Tibial artery (tissue), 4 donors: ENCODE measurements at regions not wholly inside any gene's neighbourhood (a gene's known extent, or its start where the extent isn't known, plus 50 kb on each side); places are given as distances from the start of the nearest gene placed in this dataset.

Source experiments
- DNase-seq, 2 donors: peaks; one replicate each; pipeline ENCODE4 v3.0.0-alpha.2; 2019
- H3K27ac ChIP-seq, 2 donors: fragments of 200-600 bp; sonication (generic) in 1 of 2; 1 replicate in 1 of 2; 2 replicates in 1 of 2; pipeline ENCODE4 v1.5.1; 2018 to 2019; ENCODE audit warnings: mild to moderate bottlenecking in 1 of 2
- H3K27me3 ChIP-seq, 2 donors: fragments of 200-600 bp; sonication (generic) in 1 of 2; one replicate each; pipeline versions ENCODE4 v1.5.1 to v1.6.0; 2016 to 2019
- H3K36me3 ChIP-seq, 3 donors: fragments of 200-600 bp; sonication (generic) in 2 of 3; one replicate each; pipeline ENCODE4 v1.5.1; 2016 to 2019; ENCODE audit warnings: mild to moderate bottlenecking in 2 of 3
- H3K4me1 ChIP-seq, 4 donors: fragments of 200-600 bp; sonication (generic) in 2 of 4; 1 replicate in 3 of 4; 2 replicates in 1 of 4; pipeline ENCODE4 v1.5.1; 2016 to 2019
- H3K4me3 ChIP-seq, 2 donors: fragments of 200-600 bp; sonication (generic) in 1 of 2; 1 replicate in 1 of 2; 2 replicates in 1 of 2; pipeline ENCODE4 v1.5.1; 2018 to 2019; ENCODE audit warnings: mild to moderate bottlenecking in 2 of 2
- H3K9me3 ChIP-seq, 3 donors: fragments of 200-600 bp; sonication (generic) in 1 of 3; one replicate each; pipeline ENCODE4 v1.5.1; 2016 to 2019
- intact Hi-C: fragments of 100-400 bp; cut with DNase I; formaldehyde crosslinking; loops from one replicate; pipeline ENCODE4 v1.15.0; 2023; ENCODE audit warnings: low total_unique reads
- TF ChIP-seq, protein P1 (sequence below), 2 experiments: fragments of 200-600 bp in 1 of 2; fragments of 450-650 bp in 1 of 2; IDR thresholded peaks; one replicate each; pipeline ENCODE4 v1.5.1; 2017 to 2019; ENCODE audit warnings: antibody characterized with exemption in 2 of 2, mild to moderate bottlenecking in 1 of 2, moderate library complexity in 1 of 2

DNA sequence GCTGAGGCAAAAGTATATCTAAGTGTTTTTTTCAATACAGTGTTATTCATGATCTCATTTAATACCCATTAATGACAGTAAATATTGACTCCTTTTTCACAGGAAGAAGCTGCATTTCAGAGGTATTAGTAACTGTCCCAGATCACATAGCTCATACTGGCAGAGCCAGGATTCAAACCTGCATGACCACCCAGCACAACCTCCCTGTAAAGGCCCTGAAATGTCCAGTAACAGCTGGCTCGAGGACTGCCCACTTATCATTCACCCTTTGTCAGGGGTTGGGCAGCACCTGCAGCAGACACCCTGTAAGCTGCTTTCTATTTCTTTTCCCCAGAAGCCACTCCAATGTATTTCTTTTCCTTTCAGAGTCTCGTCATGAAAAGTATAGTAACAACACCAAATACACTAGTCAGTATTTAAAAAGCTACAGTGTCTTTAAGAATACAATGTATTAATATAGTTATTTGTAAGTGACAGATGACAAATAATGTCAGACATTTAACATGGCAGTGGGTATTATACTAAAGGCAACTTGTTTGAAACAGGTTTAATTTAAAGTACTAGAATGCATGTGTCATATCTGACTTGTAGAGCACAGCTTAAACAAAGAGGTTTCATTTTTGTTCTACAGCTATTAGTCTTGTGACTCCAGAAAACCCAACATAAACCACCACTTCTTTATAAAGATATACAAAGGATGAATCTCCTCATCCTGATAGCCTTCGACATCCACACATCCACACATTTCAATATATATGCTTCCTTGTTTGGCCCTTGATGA lies 841.6 kb upstream of the GJE1 start:
- Histone ChIP-seq H3K4me1 (no peaks in the 10 kb centered on the region), H3K27me3 (no peaks in the 10 kb centered on the region), H3K4me3 (no peak overlapping the region), H3K27ac (no peak overlapping the region), H3K36me3 (no peaks in the 10 kb centered on the region), H3K9me3 (peaks cover 0 to 17% (median 10%) of the 10 kb centered on the region in 3 donors)
- no peak for DNase-seq
- TF ChIP-seq, protein P1, sequence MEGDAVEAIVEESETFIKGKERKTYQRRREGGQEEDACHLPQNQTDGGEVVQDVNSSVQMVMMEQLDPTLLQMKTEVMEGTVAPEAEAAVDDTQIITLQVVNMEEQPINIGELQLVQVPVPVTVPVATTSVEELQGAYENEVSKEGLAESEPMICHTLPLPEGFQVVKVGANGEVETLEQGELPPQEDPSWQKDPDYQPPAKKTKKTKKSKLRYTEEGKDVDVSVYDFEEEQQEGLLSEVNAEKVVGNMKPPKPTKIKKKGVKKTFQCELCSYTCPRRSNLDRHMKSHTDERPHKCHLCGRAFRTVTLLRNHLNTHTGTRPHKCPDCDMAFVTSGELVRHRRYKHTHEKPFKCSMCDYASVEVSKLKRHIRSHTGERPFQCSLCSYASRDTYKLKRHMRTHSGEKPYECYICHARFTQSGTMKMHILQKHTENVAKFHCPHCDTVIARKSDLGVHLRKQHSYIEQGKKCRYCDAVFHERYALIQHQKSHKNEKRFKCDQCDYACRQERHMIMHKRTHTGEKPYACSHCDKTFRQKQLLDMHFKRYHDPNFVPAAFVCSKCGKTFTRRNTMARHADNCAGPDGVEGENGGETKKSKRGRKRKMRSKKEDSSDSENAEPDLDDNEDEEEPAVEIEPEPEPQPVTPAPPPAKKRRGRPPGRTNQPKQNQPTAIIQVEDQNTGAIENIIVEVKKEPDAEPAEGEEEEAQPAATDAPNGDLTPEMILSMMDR (IDR thresholded peaks at IDR 0.05), result no peak
- intact Hi-C loops, result no loop called here

DNA sequence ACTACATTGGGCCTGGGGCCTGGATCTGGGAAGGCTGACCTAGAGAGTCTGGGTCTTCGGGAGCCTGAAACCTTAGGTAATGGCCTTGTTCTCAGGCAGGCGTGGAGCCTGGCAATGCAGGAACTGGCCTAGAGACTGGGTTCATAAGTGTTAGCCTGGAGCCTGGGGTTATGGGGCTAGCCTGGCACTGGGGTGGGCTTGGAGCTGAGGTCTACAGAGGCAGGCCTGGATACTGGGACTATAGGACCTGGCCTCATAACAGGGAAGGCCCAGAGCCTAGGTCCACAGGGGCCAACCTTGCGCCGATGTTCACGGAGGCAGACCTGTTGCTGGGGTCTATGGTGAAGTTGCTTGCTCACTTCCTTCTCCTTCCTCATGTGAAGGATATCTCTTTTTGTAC lies 843.8 kb upstream of the GJE1 start:
- intact Hi-C loops, result no loop called here
- Histone ChIP-seq H3K4me1 (no peaks in the 10 kb centered on the region), H3K4me3 (no peak overlapping the region), H3K9me3 (peaks cover 0 to 17% (median 10%) of the 10 kb centered on the region in 3 donors), H3K27me3 (no peaks in the 10 kb centered on the region), H3K27ac (no peak overlapping the region), H3K36me3 (no peaks in the 10 kb centered on the region)
- TF ChIP-seq, protein P1 (IDR thresholded peaks at IDR 0.05), result no peak
- no peak for DNase-seq

- TF ChIP-seq, protein P1 (IDR thresholded peaks at IDR 0.05), result no peak
Measured at GRCh38 chr6:141282263-141282662, 850.5 kb upstream of the GJE1 start.

GRCh38 chr6:141269684-141270083 lies 863.0 kb upstream of the GJE1 start:
- TF ChIP-seq, protein P1 (IDR thresholded peaks at IDR 0.05), result no peak
- H3K4me1 ChIP-seq, result peaks cover 0 to 9% (median 0%) of the 10 kb centered on the region in 4 donors
- no peaks in the 10 kb centered on the region for H3K27me3 ChIP-seq
- H3K4me3 ChIP-seq, result no peak overlapping the region
- no peaks in the 10 kb centered on the region for H3K9me3 ChIP-seq
- no peak overlapping the region for H3K27ac ChIP-seq
- no peaks in the 10 kb centered on the region for H3K36me3 ChIP-seq
- no peak for DNase-seq
- intact Hi-C loops, result no loop called here

More at GRCh38 chr6:141282263-141282662, 850.5 kb upstream of the GJE1 start:
- DNase-seq, result no peak
- H3K27ac ChIP-seq, result no peak overlapping the region
- H3K9me3 ChIP-seq, result peaks cover 0 to 2% (median 0%) of the 10 kb centered on the region in 3 donors
- no peaks in the 10 kb centered on the region for H3K4me1 ChIP-seq
- H3K27me3 ChIP-seq, result no peaks in the 10 kb centered on the region
- intact Hi-C loops, result no loop called here
- no peaks in the 10 kb centered on the region for H3K36me3 ChIP-seq
- H3K4me3 ChIP-seq, result no peak overlapping the region

DNA sequence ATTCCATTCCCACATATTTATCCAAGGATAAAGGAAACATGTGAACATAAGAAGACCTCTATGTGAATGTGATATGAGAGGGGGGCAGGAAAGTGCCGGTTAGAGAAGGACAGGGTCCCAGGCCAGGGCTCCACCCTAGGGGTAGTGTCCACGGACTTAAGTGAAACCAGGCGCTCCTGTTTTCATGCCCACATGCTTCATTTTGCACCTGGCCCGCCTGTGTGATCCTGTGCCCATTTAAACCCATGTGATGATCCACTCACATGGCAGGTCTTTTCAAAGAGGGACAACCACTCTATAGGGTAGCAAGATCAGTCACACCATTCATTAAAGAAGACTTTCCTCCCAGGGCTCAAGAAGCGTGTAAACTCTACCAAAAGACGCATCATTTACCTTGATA lies 865.3 kb upstream of the GJE1 start:
- H3K27me3 ChIP-seq, result no peaks in the 10 kb centered on the region
- intact Hi-C loops, result no loop called here
- no peak overlapping the region for H3K4me3 ChIP-seq
- no peak for DNase-seq
- peaks cover 0 to 9% (median 0%) of the 10 kb centered on the region in 4 donors for H3K4me1 ChIP-seq
- no peaks in the 10 kb centered on the region for H3K9me3 ChIP-seq
- H3K36me3 ChIP-seq, result no peaks in the 10 kb centered on the region
- H3K27ac ChIP-seq, result no peak overlapping the region
- TF ChIP-seq, protein P1 (IDR thresholded peaks at IDR 0.05), result no peak
